Stimulated activated CD8-positive, alpha-beta memory T cell treated with anti-CD3 and anti-CD28 coated beads, Interleukin-4, amount 100 ng/mL, for 1 hour (primary cell): ENCODE measurements at regions not wholly inside any gene's neighbourhood (a gene's known extent, or its start where the extent isn't known, plus 50 kb on each side); places are given as distances from the start of the nearest gene placed in this dataset.

Experiments used
- DNase-seq, 2 donors: peaks; one replicate each; pipeline ENCODE4 v3.0.0-alpha.2; 2020; ENCODE audit warnings: low read depth in 2 of 2, low spot score in 1 of 2

DNA sequence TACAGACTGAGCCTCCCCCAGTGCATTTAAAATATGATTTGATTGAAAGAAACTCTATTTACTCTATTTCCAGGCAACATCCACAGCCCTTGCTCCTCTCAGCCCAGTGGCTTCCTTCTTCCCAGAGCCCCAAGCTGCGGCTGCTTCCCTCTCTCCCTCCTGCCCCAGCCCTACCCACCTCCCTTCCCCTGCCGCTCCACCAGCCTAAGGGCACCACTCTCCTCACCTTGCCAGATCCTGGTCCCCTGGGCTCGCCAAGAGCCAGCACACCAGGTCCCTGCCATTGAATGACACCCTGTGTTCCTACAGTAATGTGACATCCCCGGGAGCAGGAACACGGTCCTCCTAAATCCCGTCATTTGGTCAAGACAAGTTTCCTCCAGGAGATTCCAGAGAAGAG lies 236.0 kb downstream of the RBFOX3 start:
- DNase-seq, result no peak

GRCh38 chr17:79374087-79374689 lies 236.7 kb downstream of the RBFOX3 start:
- no peak for DNase-seq

DNA sequence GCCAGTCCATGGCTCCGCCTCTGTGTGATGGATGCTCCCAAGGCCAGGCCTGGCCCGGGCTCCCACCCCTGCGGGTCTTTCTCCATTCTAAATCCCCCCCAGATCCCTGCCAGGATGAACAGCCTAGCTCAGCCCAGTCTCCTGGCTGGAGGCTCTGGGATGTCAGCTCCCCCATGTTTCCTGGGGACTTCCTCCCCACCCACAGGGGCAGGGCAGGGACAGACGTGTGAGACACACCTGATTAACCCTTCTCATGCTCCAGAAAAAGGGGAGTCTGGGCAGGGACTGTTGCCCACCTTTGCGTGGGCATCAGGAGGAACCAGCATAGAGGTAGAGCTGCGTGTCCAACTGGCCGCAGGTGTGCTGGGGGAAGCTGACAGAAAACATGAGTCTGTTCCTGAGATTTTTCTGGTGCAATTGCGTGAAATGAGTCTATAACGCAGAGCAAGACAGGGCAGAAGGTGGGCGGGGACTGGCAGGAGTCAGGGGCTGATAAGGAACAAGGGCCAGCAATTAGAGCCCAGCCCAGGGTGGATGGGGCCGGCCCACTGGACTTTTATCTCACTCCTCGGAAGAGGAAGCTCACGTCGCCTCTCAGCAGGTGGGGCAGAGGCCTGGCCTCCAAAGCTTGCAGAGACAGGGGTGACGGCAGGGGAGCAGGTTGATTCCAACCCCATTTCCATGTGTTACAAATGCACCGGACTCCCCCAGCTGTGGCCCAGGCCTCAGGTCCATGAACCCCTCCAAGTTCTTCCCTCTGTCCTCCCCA lies 238.2 kb downstream of the RBFOX3 start:
- no peak for DNase-seq

- no peak for DNase-seq
These were observed 238.9 kb downstream of the RBFOX3 start for GRCh38 chr17:79371984-79372383.

DNA sequence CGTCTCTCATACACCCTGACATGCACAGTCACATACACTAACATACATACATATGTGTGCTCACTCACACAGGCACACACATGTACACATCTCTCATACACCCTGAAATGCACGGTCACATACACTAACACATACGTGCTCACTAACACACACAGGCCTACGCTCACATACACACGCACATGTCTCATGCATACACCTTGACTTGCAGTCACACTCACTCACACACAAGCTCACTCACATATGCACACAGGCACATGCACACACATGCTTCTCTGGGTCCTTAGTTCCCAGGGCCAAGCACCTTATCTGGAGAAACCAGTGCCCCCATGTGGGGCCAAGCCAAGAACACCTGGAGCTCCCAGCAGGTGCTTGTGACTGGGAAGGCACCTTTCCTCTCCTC lies 240.3 kb downstream of the RBFOX3 start:
- no peak for DNase-seq

DNA sequence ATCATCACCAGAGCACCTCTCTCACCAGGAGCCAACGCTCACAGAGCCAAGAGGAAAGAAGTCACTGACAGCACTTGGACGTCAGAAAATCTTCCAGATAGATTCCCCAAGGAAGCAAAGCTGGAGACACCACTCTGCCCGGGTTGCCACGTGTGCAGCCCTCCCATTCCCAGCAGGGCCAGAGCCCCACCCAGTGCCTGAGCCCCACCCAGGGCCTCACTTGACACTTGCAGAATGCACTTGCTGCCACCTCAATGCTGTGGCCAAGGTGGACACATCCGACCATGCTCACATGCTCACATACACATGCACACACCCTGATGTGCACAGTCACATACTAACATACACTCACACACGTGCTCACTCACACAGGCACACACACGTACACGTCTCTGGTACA lies 240.7 kb downstream of the RBFOX3 start:
- DNase-seq, result no peak

DNA sequence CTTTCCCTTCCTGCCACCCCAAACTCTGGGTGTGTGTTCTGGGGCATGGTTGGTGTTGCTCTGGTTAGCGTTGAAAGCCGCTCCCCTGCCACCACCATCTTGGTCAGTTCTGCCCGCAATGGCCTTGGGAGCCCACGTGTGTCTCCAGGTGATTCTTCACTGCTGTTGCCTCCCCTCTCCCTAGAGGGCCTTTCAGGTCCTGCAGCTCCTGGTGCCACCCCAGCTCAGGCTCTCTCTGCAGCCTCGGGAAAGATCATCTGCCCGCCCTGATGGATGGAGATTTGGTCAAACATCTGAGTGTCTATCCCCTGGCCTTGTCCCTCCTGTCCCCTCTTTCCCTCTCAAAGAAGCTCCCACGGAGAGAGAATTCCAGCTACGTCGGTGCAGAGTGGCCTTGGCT lies 241.3 kb downstream of the RBFOX3 start:
- DNase-seq, result no peak

GRCh38 chr17:79369001-79369400 lies 241.8 kb downstream of the RBFOX3 start:
- no peak for DNase-seq

DNA sequence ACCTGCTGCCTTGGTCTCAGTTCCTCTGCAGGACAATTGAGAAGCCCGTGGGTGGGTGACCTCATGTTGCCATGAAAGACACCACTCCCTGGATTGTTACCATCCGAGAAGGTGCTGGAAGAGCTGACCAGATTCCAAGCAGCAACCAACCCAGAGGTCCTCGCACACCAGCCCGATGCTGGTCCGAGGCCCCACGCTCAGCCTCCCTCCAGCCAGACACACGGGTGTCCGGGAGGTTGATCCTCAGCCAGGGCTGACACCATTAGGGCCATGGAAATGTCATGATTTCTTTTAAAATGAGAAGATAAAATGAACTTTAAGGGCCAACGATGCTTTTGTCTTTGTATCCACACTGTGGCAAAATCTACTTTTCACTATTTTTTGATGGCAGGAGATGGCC lies 242.3 kb downstream of the RBFOX3 start:
- no peak for DNase-seq

DNA sequence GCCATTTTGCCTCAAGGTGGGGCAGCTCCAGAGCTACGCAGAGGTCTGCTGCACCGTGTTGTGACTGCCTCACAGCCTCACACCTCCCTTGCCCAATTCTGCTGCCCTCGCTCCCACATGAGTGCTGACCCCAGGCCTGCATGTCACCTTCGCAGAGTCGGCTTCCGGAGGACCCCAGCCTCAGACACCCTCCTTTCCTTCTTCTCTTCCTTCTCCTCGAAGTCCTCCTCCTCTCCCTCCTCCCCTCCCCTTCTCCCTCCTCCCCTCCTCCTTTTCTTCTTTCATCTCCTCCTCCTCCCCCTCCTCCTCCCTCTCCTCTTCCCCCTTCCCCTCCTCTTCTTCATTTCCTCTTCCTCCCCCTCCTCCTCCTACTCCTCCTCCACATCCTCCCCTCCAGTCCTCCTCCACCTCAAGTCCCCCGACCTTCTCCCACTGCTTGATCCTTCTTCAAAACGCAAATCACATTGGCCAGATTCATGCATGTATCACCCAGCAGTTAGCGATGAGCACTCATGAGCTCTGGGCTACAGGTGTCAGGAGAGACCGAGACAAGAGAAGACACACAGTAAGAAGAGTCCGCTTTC lies 243.8 kb downstream of the RBFOX3 start:
- DNase-seq, result no peak

- no peak for DNase-seq
These were observed 244.7 kb downstream of the RBFOX3 start for GRCh38 chr17:79365836-79366770.

DNA sequence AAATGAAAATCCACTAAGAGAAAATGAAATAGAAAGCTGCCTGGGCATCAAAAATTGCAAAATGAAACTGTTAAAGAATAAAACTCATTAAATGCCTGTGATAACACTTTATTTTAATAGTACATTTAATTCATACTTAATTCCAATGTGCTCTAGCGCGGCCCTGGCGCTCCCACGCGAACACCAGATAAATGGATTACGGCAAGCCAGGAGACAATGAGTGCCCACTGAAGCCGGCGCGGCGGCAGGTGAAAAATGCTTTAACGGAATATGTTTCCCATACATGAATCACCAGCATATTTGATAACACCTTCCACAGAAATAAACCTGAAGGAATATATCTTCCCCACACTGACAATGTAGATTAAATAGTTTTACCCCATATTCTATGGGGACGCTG lies 245.5 kb downstream of the RBFOX3 start:
- no peak for DNase-seq

- no peak for DNase-seq
These were observed 246.3 kb downstream of the RBFOX3 start for GRCh38 chr17:79364315-79365094.

DNA sequence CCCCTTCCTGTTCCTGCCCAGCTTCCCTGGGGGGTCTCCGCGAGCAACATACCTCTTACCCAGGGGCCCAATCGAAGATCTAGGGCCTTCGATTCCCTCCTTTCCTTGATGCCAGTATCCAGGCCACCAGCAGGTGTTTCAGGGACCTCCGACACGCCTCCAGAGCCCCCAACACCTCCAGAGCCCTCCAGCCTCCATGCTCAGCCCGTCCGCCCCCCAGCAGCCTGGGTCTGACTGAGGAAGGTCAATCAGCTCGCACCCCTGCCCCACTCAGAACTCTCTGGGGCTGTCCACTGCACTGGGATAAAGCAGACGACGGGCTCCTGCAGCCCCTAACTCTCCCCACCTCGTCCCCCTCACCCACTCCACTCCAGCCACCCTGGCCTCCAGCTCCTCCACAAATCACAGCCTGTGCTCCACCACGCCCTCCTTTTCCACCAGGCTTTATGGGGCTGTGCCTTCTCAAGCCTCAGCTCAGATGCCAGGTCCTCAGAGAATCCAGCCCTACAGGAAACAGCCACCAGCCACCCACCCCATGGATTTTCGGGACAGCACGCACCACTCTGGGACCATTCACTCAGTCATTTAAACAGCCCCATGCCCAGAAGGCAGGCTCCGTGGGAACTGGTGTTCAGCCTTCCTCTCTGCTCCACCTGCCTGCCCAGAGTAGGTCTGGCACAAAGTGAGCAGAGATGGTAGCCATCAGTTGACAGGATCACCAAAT lies 247.1 kb downstream of the RBFOX3 start:
- DNase-seq, result no peak

DNA sequence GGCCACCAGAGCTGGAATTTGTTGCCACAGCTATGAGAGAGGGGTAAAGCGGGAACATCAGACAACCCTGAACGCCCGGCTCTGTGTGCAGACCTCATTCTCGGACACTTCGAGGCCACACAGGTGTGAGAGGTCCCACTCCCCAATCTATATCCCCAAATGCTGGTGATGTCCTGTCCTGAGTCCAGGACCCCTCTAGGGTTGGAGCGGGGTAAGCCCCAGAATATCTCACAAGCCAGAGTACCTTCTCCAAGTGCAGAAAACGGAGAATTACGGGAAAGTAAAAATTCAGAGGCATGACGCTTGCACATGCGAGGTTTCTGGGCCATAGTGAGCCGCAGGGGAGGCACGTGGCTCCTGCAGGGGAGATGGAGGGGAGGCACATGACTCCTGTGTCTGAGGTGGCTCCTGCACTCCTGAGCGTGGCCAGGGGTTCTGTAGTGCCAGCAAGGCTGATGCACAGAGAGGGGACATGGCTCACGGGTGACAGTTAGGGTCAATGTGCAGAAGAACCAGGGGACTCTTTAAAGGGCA lies 248.0 kb downstream of the RBFOX3 start:
- no peak for DNase-seq

DNA sequence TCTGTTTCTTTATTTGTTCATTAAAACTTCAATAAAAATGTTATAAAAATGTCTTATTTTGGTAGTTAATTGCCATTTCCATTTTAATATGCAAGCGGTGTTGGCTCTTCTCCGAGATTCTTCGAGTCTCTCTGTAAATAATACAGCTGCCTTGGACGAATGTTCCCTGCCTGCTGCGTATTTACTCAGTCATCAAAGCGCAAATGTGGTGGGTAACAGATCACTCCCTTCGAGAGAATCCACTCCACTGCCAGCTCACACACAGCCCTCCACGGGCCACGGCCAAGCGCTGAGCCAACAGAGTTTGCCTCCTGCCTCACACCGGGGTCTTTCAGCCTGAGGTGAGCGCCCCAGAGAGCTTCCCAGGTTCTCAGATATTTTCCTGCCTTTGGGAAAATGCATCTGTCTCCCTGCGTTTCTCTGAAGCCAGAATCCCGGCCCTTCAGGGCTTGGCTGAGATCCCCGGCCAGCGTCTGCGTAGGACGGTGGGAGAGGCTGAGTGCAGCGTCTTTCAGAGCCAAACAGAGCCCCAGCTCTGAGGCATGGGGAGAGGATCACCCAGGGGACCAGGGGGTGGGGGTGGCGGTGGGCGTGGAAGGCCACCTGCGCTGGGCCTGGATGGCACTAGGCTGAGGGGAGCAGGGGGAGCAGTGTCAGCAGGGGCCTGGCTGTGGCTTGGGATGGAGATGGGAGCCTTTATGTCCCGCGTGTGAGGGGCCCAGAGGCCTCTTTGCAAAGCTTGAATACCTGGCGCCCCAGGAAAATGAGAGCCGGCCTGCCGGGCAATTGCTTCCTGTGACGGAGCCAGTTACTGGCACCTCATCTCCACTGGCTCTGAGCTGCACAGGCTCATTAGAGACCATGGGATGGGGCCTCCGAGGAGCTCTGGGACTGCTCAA lies 248.7 kb downstream of the RBFOX3 start:
- no peak for DNase-seq

GRCh38 chr17:79361221-79361734 lies 249.6 kb downstream of the RBFOX3 start:
- DNase-seq, result no peak

GRCh38 chr17:79360196-79360595 lies 250.7 kb downstream of the RBFOX3 start:
- DNase-seq, result no peak
